MCF 10A (cell line): ENCODE measurements at regions not wholly inside any gene's neighbourhood (a gene's known extent, or its start where the extent isn't known, plus 50 kb on each side); places are given as distances from the start of the nearest gene placed in this dataset.

Experiments
- BruUV-seq: library from RNA; stranded (reverse); fragments of 400-500 nt; replicated peaks from 2 replicates; lab custom pipeline; 2021; lab: Mats Ljungman, UMichigan
- CTCF ChIA-PET: fragments of 300-600 bp; sonication (Branson Sonifier 250); formaldehyde crosslinking; extraction: SDS; loops from one replicate; lab custom pipeline; 2021; ENCODE audit warnings: antibody characterized with exemption, inconsistent platforms; lab: Yijun Ruan, JAX
- POLR2A ChIA-PET: fragments of 300-600, 350-650 bp; sonication (Branson Sonifier 250); formaldehyde crosslinking; extraction: SDS; loops from one replicate; lab custom pipeline; 2020; ENCODE audit warnings: antibody characterized with exemption, inconsistent platforms; lab: Yijun Ruan, JAX
- DNase-seq: peaks from one replicate; pipeline ENCODE4 v3.0.0-alpha.2; 2018; ENCODE audit not compliant: unreplicated experiment
- H3K27ac Mint-ChIP-seq: one replicate; pipeline ENCODE4 v1.8.0; 2022; ENCODE audit warnings: mild to moderate bottlenecking, low read depth, mixed read lengths; ENCODE audit not compliant: unreplicated experiment
- H3K27me3 Mint-ChIP-seq: one replicate; pipeline ENCODE4 v1.8.0; 2022; ENCODE audit warnings: mixed read lengths; ENCODE audit not compliant: insufficient read depth, unreplicated experiment
- H3K36me3 Mint-ChIP-seq: one replicate; pipeline ENCODE4 v1.8.0; 2022; ENCODE audit warnings: mild to moderate bottlenecking, moderate library complexity, mixed read lengths; ENCODE audit not compliant: insufficient read depth, unreplicated experiment
- H3K4me1 Mint-ChIP-seq: one replicate; pipeline ENCODE4 v1.8.0; 2022; ENCODE audit warnings: mixed read lengths; ENCODE audit not compliant: insufficient read depth, unreplicated experiment
- H3K4me3 Mint-ChIP-seq: one replicate; pipeline ENCODE4 v1.8.0; 2022; ENCODE audit warnings: mild to moderate bottlenecking, moderate library complexity, mixed read lengths; ENCODE audit not compliant: unreplicated experiment
- H3K9me3 Mint-ChIP-seq: one replicate; pipeline ENCODE4 v1.8.0; 2022; ENCODE audit warnings: mixed read lengths; ENCODE audit not compliant: unreplicated experiment
- CTCF ChIP-seq: fragments of 200-600 bp; IDR thresholded peaks from one replicate; pipeline ENCODE4 v1.8.0; 2022; ENCODE audit warnings: antibody characterized with exemption, mild to moderate bottlenecking; ENCODE audit not compliant: unreplicated experiment
- intact Hi-C: fragments of 100-400 bp; cut with micrococcal nuclease; formaldehyde crosslinking; loops from 2 replicates; pipeline ENCODE4 v1.14.1; 2022

- Mint-ChIP-seq H3K4me1 (no peaks in the 10 kb centered on the region), H3K27me3 (peaks cover 19% of the 10 kb centered on the region), H3K9me3 (no peaks in the 10 kb centered on the region), H3K36me3 (no peaks in the 10 kb centered on the region), H3K4me3 (no peak overlapping the region), H3K27ac (no peak overlapping the region)
- intact Hi-C loops = no loop called here
- ChIA-PET POLR2A (no interaction called here), CTCF (no interaction called here)
- DNase-seq = no peak
- TF ChIP-seq CTCF = no peak
- BruUV-seq = no TSS peak
Measured at GRCh38 chr2:45089554-45090261, 80.5 kb upstream of the SIX2 start.

- no peak overlapping the region for H3K4me3 Mint-ChIP-seq
- POLR2A ChIA-PET = no interaction called here
- TF ChIP-seq CTCF = no peak
- H3K4me1 Mint-ChIP-seq = no peaks in the 10 kb centered on the region
- DNase-seq = no peak
- CTCF ChIA-PET = no interaction called here
- BruUV-seq = no TSS peak
- no peaks in the 10 kb centered on the region for H3K36me3 Mint-ChIP-seq
- intact Hi-C loops = no loop called here
- no peak overlapping the region for H3K27ac Mint-ChIP-seq
- H3K9me3 Mint-ChIP-seq = no peaks in the 10 kb centered on the region
- no peaks in the 10 kb centered on the region for H3K27me3 Mint-ChIP-seq
Measured at GRCh38 chr2:45085487-45085886, 76.2 kb upstream of the SIX2 start.

- intact Hi-C loops = no loop called here
- Mint-ChIP-seq H3K27ac (no peak overlapping the region), H3K4me1 (no peaks in the 10 kb centered on the region), H3K9me3 (no peaks in the 10 kb centered on the region), H3K27me3 (no peaks in the 10 kb centered on the region), H3K4me3 (no peak overlapping the region), H3K36me3 (no peaks in the 10 kb centered on the region)
- ChIA-PET POLR2A (interaction anchor here (0.7 kb wide), 1 partner anchor 75 kb away, joined by 4 read pairs; the partner anchor contains the start of gene SIX2), CTCF (interaction anchor here (0.5 to 0.9 kb wide), 2 partner anchors 38 to 233 kb away, joined by 3 to 6 read pairs; no protein-coding TSS in a partner anchor)
- no peak for DNase-seq
- no TSS peak for BruUV-seq
- no peak for TF ChIP-seq CTCF
Measured at GRCh38 chr2:45084361-45085020, 75.2 kb upstream of the SIX2 start.

GRCh38 chr2:45083175-45083574, 73.9 kb upstream of the SIX2 start:
- no peaks in the 10 kb centered on the region for H3K27me3 Mint-ChIP-seq
- intact Hi-C loops = no loop called here
- no peak overlapping the region for H3K4me3 Mint-ChIP-seq
- H3K36me3 Mint-ChIP-seq = no peaks in the 10 kb centered on the region
- no peak for TF ChIP-seq CTCF
- H3K27ac Mint-ChIP-seq = no peak overlapping the region
- H3K9me3 Mint-ChIP-seq = no peaks in the 10 kb centered on the region
- CTCF ChIA-PET = interaction anchor here (0.9 kb wide), 1 partner anchor 36 kb away, joined by 3 read pairs; no protein-coding TSS in a partner anchor
- no peaks in the 10 kb centered on the region for H3K4me1 Mint-ChIP-seq
- BruUV-seq = no TSS peak
- DNase-seq = no peak
- POLR2A ChIA-PET = no interaction called here
